ENCODE measurements at regions not wholly inside any gene's neighbourhood (a gene's known extent, or its start where the extent isn't known, plus 50 kb on each side); places are given as distances from the start of the nearest gene placed in this dataset.

- CTCF ChIA-PET, result no interaction called here
Measured at GRCh38 chr6:74755778-74756177, 450.1 kb downstream of the COL12A1 start.

GRCh38 chr6:74755196-74755595 is 450.7 kb downstream of the COL12A1 start:
- DNase-seq, result no peak
- POLR2A ChIA-PET, result no interaction called here
- no peaks in the 10 kb centered on the region for H3K9me3 Mint-ChIP-seq (ENCODE audit: low read depth)
- H3K27me3 Mint-ChIP-seq, result no peaks in the 10 kb centered on the region
- H3K36me3 Mint-ChIP-seq (ENCODE audit: low read depth), result no peaks in the 10 kb centered on the region
- H3K27ac Mint-ChIP-seq, result no peak overlapping the region
- no peak for ATAC-seq
- no peaks in the 10 kb centered on the region for H3K4me1 Mint-ChIP-seq
- no peak overlapping the region for H3K4me3 Mint-ChIP-seq
- CTCF ChIA-PET, result interaction anchor here (0.8 kb wide), 1 partner anchor 12 kb away, joined by 3 read pairs; no protein-coding TSS in a partner anchor
- intact Hi-C loops (cut with DNase I, micrococcal nuclease), result no loop called here

More at GRCh38 chr6:74755778-74756177, 450.1 kb downstream of the COL12A1 start:
- no peak overlapping the region for H3K27ac Mint-ChIP-seq
- H3K4me1 Mint-ChIP-seq, result no peaks in the 10 kb centered on the region
- intact Hi-C loops (cut with DNase I, micrococcal nuclease), result no loop called here
- H3K4me3 Mint-ChIP-seq, result no peak overlapping the region
- no peaks in the 10 kb centered on the region for H3K36me3 Mint-ChIP-seq (ENCODE audit: low read depth)
- POLR2A ChIA-PET, result no interaction called here
- H3K27me3 Mint-ChIP-seq, result no peaks in the 10 kb centered on the region
- ATAC-seq (no peak), DNase-seq (no peak)
- H3K9me3 Mint-ChIP-seq (ENCODE audit: low read depth), result no peaks in the 10 kb centered on the region

GRCh38 chr6:74753883-74754600 is 451.8 kb downstream of the COL12A1 start:
- no peaks in the 10 kb centered on the region for H3K4me1 Mint-ChIP-seq
- no peak overlapping the region for H3K27ac Mint-ChIP-seq
- H3K4me3 Mint-ChIP-seq, result no peak overlapping the region
- DNase-seq, result no peak
- CTCF ChIA-PET, result no interaction called here
- H3K27me3 Mint-ChIP-seq, result no peaks in the 10 kb centered on the region
- POLR2A ChIA-PET, result no interaction called here
- no peaks in the 10 kb centered on the region for H3K36me3 Mint-ChIP-seq (ENCODE audit: low read depth)
- no peak for ATAC-seq
- no peaks in the 10 kb centered on the region for H3K9me3 Mint-ChIP-seq (ENCODE audit: low read depth)
- intact Hi-C loops (cut with DNase I, micrococcal nuclease), result no loop called here

- Mint-ChIP-seq H3K36me3 (ENCODE audit: low read depth) (no peaks in the 10 kb centered on the region), H3K4me1 (no peaks in the 10 kb centered on the region), H3K9me3 (ENCODE audit: low read depth) (no peaks in the 10 kb centered on the region), H3K27me3 (no peaks in the 10 kb centered on the region), H3K27ac (no peak overlapping the region), H3K4me3 (no peak overlapping the region)
- ChIA-PET POLR2A (no interaction called here), CTCF (no interaction called here)
- DNase-seq (no peak), ATAC-seq (no peak)
- intact Hi-C loops (cut with DNase I, micrococcal nuclease), result no loop called here
Measured at GRCh38 chr6:74752303-74752702, 453.6 kb downstream of the COL12A1 start.

- Mint-ChIP-seq H3K27ac (no peak overlapping the region), H3K4me3 (no peak overlapping the region), H3K4me1 (no peaks in the 10 kb centered on the region), H3K9me3 (ENCODE audit: low read depth) (no peaks in the 10 kb centered on the region), H3K36me3 (ENCODE audit: low read depth) (no peaks in the 10 kb centered on the region), H3K27me3 (no peaks in the 10 kb centered on the region)
- CTCF ChIA-PET, result no interaction called here
- DNase-seq, result no peak
- POLR2A ChIA-PET, result no interaction called here
- intact Hi-C loops (cut with DNase I, micrococcal nuclease), result no loop called here
- no peak for ATAC-seq
Measured at GRCh38 chr6:74750826-74751225, 455.0 kb downstream of the COL12A1 start.

- Mint-ChIP-seq H3K4me1 (no peaks in the 10 kb centered on the region), H3K27ac (no peak overlapping the region), H3K4me3 (no peak overlapping the region), H3K36me3 (ENCODE audit: low read depth) (no peaks in the 10 kb centered on the region), H3K27me3 (no peaks in the 10 kb centered on the region), H3K9me3 (ENCODE audit: low read depth) (no peaks in the 10 kb centered on the region)
- ChIA-PET POLR2A (no interaction called here), CTCF (no interaction called here)
- intact Hi-C loops (cut with DNase I, micrococcal nuclease), result no loop called here
- no peak for DNase-seq
- ATAC-seq, result no peak
Measured at GRCh38 chr6:74749211-74750147, 456.4 kb downstream of the COL12A1 start.

- Mint-ChIP-seq H3K4me3 (no peak overlapping the region), H3K27me3 (no peaks in the 10 kb centered on the region), H3K4me1 (no peaks in the 10 kb centered on the region), H3K36me3 (ENCODE audit: low read depth) (no peaks in the 10 kb centered on the region), H3K9me3 (ENCODE audit: low read depth) (no peaks in the 10 kb centered on the region), H3K27ac (no peak overlapping the region)
- ChIA-PET CTCF (interaction anchor here (0.6 to 0.7 kb wide), 2 partner anchors 511 to 1483 kb away, joined by 3 to 4 read pairs; no protein-coding TSS in a partner anchor), POLR2A (no interaction called here)
- intact Hi-C loops (cut with DNase I, micrococcal nuclease), result no loop called here
- no peak for ATAC-seq
- DNase-seq, result no peak
Measured at GRCh38 chr6:74745670-74746069, 460.2 kb downstream of the COL12A1 start.

- Mint-ChIP-seq H3K27me3 (no peaks in the 10 kb centered on the region), H3K27ac (no peak overlapping the region), H3K9me3 (ENCODE audit: low read depth) (no peaks in the 10 kb centered on the region), H3K4me1 (no peaks in the 10 kb centered on the region), H3K36me3 (ENCODE audit: low read depth) (no peaks in the 10 kb centered on the region), H3K4me3 (no peak overlapping the region)
- intact Hi-C loops (cut with DNase I, micrococcal nuclease), result no loop called here
- ATAC-seq (no peak), DNase-seq (no peak)
- ChIA-PET POLR2A (no interaction called here), CTCF (interaction anchor here (1.1 kb wide), 1 partner anchor 12 kb away, joined by 3 read pairs; no protein-coding TSS in a partner anchor)
Measured at GRCh38 chr6:74742793-74743508, 462.9 kb downstream of the COL12A1 start.

GRCh38 chr6:74741646-74742045 is 464.2 kb downstream of the COL12A1 start:
- Mint-ChIP-seq H3K4me3 (no peak overlapping the region), H3K27ac (no peak overlapping the region), H3K36me3 (ENCODE audit: low read depth) (no peaks in the 10 kb centered on the region), H3K4me1 (no peaks in the 10 kb centered on the region), H3K27me3 (no peaks in the 10 kb centered on the region), H3K9me3 (ENCODE audit: low read depth) (peaks cover 2% of the 10 kb centered on the region)
- no peak for DNase-seq
- no peak for ATAC-seq
- intact Hi-C loops (cut with DNase I, micrococcal nuclease), result no loop called here
- ChIA-PET POLR2A (no interaction called here), CTCF (no interaction called here)

GRCh38 chr6:74735304-74735703 is 470.5 kb downstream of the COL12A1 start:
- H3K36me3 Mint-ChIP-seq (ENCODE audit: low read depth), result no peaks in the 10 kb centered on the region
- ChIA-PET CTCF (no interaction called here), POLR2A (no interaction called here)
- no peaks in the 10 kb centered on the region for H3K27me3 Mint-ChIP-seq
- H3K9me3 Mint-ChIP-seq (ENCODE audit: low read depth), result peaks cover 7% of the 10 kb centered on the region
- H3K4me3 Mint-ChIP-seq, result no peak overlapping the region
- no peaks in the 10 kb centered on the region for H3K4me1 Mint-ChIP-seq
- no peak overlapping the region for H3K27ac Mint-ChIP-seq
- no peak for ATAC-seq
- DNase-seq, result no peak
- intact Hi-C loops (cut with DNase I, micrococcal nuclease), result no loop called here

GRCh38 chr6:74734901-74735300 is 471.0 kb downstream of the COL12A1 start:
- ChIA-PET POLR2A (no interaction called here), CTCF (no interaction called here)
- no peak overlapping the region for H3K27ac Mint-ChIP-seq
- no peaks in the 10 kb centered on the region for H3K27me3 Mint-ChIP-seq
- H3K4me3 Mint-ChIP-seq, result no peak overlapping the region
- DNase-seq (no peak), ATAC-seq (no peak)
- intact Hi-C loops (cut with DNase I, micrococcal nuclease), result no loop called here
- no peaks in the 10 kb centered on the region for H3K36me3 Mint-ChIP-seq (ENCODE audit: low read depth)
- H3K9me3 Mint-ChIP-seq (ENCODE audit: low read depth), result peaks cover 7% of the 10 kb centered on the region
- H3K4me1 Mint-ChIP-seq, result no peaks in the 10 kb centered on the region

Measured in activated CD4-positive, alpha-beta T cell treated with anti-CD3 and anti-CD28 coated beads for 36 hours (primary cell).